OCI-M2 (cell line): ENCODE measurements at regions not wholly inside any gene's neighbourhood (a gene's known extent, or its start where the extent isn't known, plus 50 kb on each side); places are given as distances from the start of the nearest gene placed in this dataset.

ENCODE experiments used
- DNase-seq: peaks from one replicate; lab custom pipeline; 2025; ENCODE audit not compliant: unreplicated experiment; lab: John Stamatoyannopoulos, UW

GRCh38 chr12:25009496-25010092 lies 60.7 kb upstream of the BCAT1 start:
- no peak for DNase-seq

- DNase-seq = no peak
Measured at GRCh38 chr12:25005376-25005775, 56.5 kb upstream of the BCAT1 start.

GRCh38 chr12:25004447-25004846 lies 55.5 kb upstream of the BCAT1 start:
- DNase-seq = no peak

GRCh38 chr12:25001311-25001710 lies 52.4 kb upstream of the BCAT1 start:
- DNase-seq = no peak
